ENCODE measurements at regions not wholly inside any gene's neighbourhood (a gene's known extent, or its start where the extent isn't known, plus 50 kb on each side); places are given as distances from the start of the nearest gene placed in this dataset.
"Not testable (repeated sequence)": the region's sequence is repeated elsewhere in the genome, so short reads cannot be mapped to it uniquely, and the experiment has no call there.

GRCh38 chr7:119606297-119606696 is 666.7 kb upstream of the KCND2 start:
- Histone ChIP-seq H3K27ac (ENCODE audit: low read length) (no peak overlapping the region), H3K27me3 (ENCODE audit: low read depth, low read length) (no peaks in the 10 kb centered on the region), H4K20me1 (ENCODE audit: insufficient read depth, low read length) (no peaks in the 10 kb centered on the region), H3K79me2 (ENCODE audit: low read length) (no peaks in the 10 kb centered on the region), H3K4me3 (ENCODE audit: low read length) (no peak overlapping the region), H3K9me3 (ENCODE audit: insufficient read depth, low read length) (peaks cover 4% of the 10 kb centered on the region; the same call in 1 of the 2 replicates), H3K4me2 (ENCODE audit: low read length) (no peak overlapping the region), H3K9ac (ENCODE audit: low read length) (no peak overlapping the region), H3K4me1 (ENCODE audit: low read length) (no peaks in the 10 kb centered on the region), H2AFZ (ENCODE audit: low read depth, low read length) (no peak overlapping the region), H3K36me3 (replicated peaks; ENCODE audit: low read depth, low read length) (no peaks in the 10 kb centered on the region)
- no peak for TF ChIP-seq EZH2phosphoT487 (IDR thresholded peaks at IDR 0.05; ENCODE audit: low read depth)
- no peak for TF ChIP-seq CTCF (IDR thresholded peaks at IDR 0.05; ENCODE audit: low read depth, low read length)

GRCh38 chr7:119620769-119621168 is 652.2 kb upstream of the KCND2 start:
- Histone ChIP-seq H3K4me2 (ENCODE audit: low read length) (no peak overlapping the region), H3K36me3 (replicated peaks; ENCODE audit: low read depth, low read length) (no peaks in the 10 kb centered on the region), H3K4me3 (ENCODE audit: low read length) (no peak overlapping the region), H3K9ac (ENCODE audit: low read length) (no peak overlapping the region), H2AFZ (ENCODE audit: low read depth, low read length) (no peak overlapping the region), H3K4me1 (ENCODE audit: low read length) (peaks cover 4% of the 10 kb centered on the region), H3K27me3 (ENCODE audit: low read depth, low read length) (no peaks in the 10 kb centered on the region), H3K27ac (ENCODE audit: low read length) (no peak overlapping the region), H3K9me3 (ENCODE audit: insufficient read depth, low read length) (no peaks in the 10 kb centered on the region), H3K79me2 (ENCODE audit: low read length) (no peaks in the 10 kb centered on the region), H4K20me1 (ENCODE audit: insufficient read depth, low read length) (no peaks in the 10 kb centered on the region)
- no peak for TF ChIP-seq EZH2phosphoT487 (IDR thresholded peaks at IDR 0.05; ENCODE audit: low read depth)
- no peak for TF ChIP-seq CTCF (IDR thresholded peaks at IDR 0.05; ENCODE audit: low read depth, low read length)

- Histone ChIP-seq H3K27ac (ENCODE audit: low read length) (no peak overlapping the region), H3K9ac (ENCODE audit: low read length) (no peak overlapping the region)
- TF ChIP-seq CTCF (IDR thresholded peaks at IDR 0.05; ENCODE audit: low read depth, low read length) = no peak
These were observed 649.5 kb upstream of the KCND2 start for GRCh38 chr7:119623427-119623826.

GRCh38 chr7:119630406-119630969 is 642.5 kb upstream of the KCND2 start:
- TF ChIP-seq CTCF (IDR thresholded peaks at IDR 0.05; ENCODE audit: low read depth, low read length) = no peak
- peaks cover 6% of the 10 kb centered on the region for H3K4me1 ChIP-seq (ENCODE audit: low read length)
- no peak overlapping the region for H3K4me2 ChIP-seq (ENCODE audit: low read length)
- no peak overlapping the region for H3K4me3 ChIP-seq (ENCODE audit: low read length)
- H4K20me1 ChIP-seq (ENCODE audit: insufficient read depth, low read length) = no peaks in the 10 kb centered on the region
- no peaks in the 10 kb centered on the region for H3K79me2 ChIP-seq (ENCODE audit: low read length)
- no peaks in the 10 kb centered on the region for H3K36me3 ChIP-seq (replicated peaks; ENCODE audit: low read depth, low read length)
- H3K9ac ChIP-seq (ENCODE audit: low read length) = no peak overlapping the region
- no peaks in the 10 kb centered on the region for H3K9me3 ChIP-seq (ENCODE audit: insufficient read depth, low read length)
- H2AFZ ChIP-seq (ENCODE audit: low read depth, low read length) = no peak overlapping the region
- H3K27me3 ChIP-seq (ENCODE audit: low read depth, low read length) = no peaks in the 10 kb centered on the region
- no peak overlapping the region for H3K27ac ChIP-seq (ENCODE audit: low read length)

More at GRCh38 chr7:119623427-119623826, 649.5 kb upstream of the KCND2 start:
- H3K36me3 ChIP-seq (replicated peaks; ENCODE audit: low read depth, low read length) = no peaks in the 10 kb centered on the region
- peaks cover 7% of the 10 kb centered on the region for H3K4me1 ChIP-seq (ENCODE audit: low read length)
- no peaks in the 10 kb centered on the region for H4K20me1 ChIP-seq (ENCODE audit: insufficient read depth, low read length)
- no peak overlapping the region for H3K4me2 ChIP-seq (ENCODE audit: low read length)
- H3K9me3 ChIP-seq (ENCODE audit: insufficient read depth, low read length) = no peaks in the 10 kb centered on the region
- H3K27me3 ChIP-seq (ENCODE audit: low read depth, low read length) = no peaks in the 10 kb centered on the region
- H3K79me2 ChIP-seq (ENCODE audit: low read length) = no peaks in the 10 kb centered on the region
- H3K4me3 ChIP-seq (ENCODE audit: low read length) = no peak overlapping the region
- no peak overlapping the region for H2AFZ ChIP-seq (ENCODE audit: low read depth, low read length)

- not testable (repeated sequence) for H3K27me3 ChIP-seq (ENCODE audit: low read depth, low read length); H3K36me3 ChIP-seq (replicated peaks; ENCODE audit: low read depth, low read length); H3K4me2 ChIP-seq (ENCODE audit: low read length)
These were observed 639.2 kb upstream of the KCND2 start for GRCh38 chr7:119633812-119634211.

More at GRCh38 chr7:119633812-119634211, 639.2 kb upstream of the KCND2 start:
- not testable (repeated sequence) for H3K79me2 ChIP-seq (ENCODE audit: low read length); H3K4me3 ChIP-seq (ENCODE audit: low read length); H4K20me1 ChIP-seq (ENCODE audit: insufficient read depth, low read length); H3K4me1 ChIP-seq (ENCODE audit: low read length); H3K9ac ChIP-seq (ENCODE audit: low read length); H3K27ac ChIP-seq (ENCODE audit: low read length); H3K9me3 ChIP-seq (ENCODE audit: insufficient read depth, low read length); H2AFZ ChIP-seq (ENCODE audit: low read depth, low read length)

Measured in OCI-LY3 (cell line).